CD14-positive monocyte (primary cell): ENCODE measurements at regions not wholly inside any gene's neighbourhood (a gene's known extent, or its start where the extent isn't known, plus 50 kb on each side); places are given as distances from the start of the nearest gene placed in this dataset.

Experiments used
- DNase-seq, 3 donors: peaks; one replicate each; pipeline ENCODE4 v3.0.0-alpha.2; 2011 to 2022
- H2AFZ ChIP-seq: 2 replicates; pipeline ENCODE4 v1.6.0; 2012; ENCODE audit warnings: mild to moderate bottlenecking, low read depth, low read length, inconsistent platforms; ENCODE audit not compliant: insufficient read depth, poor library complexity, severe bottlenecking
- H3K27ac ChIP-seq, 2 donors: 1 replicate in 1 of 2; 2 replicates in 1 of 2; pipeline ENCODE4 v1.5.1; 2012 to 2013; ENCODE audit warnings: low read length in 2 of 2, control low read depth in 1 of 2, inconsistent platforms in 1 of 2, low read depth in 1 of 2, mild to moderate bottlenecking in 1 of 2
- H3K27me3 ChIP-seq, 2 donors: one replicate each; pipeline versions ENCODE4 v1.6.0 to v1.6.1; 2011 to 2013; ENCODE audit warnings: low read length in 2 of 2; ENCODE audit not compliant: control insufficient read depth in 2 of 2, insufficient read depth in 2 of 2
- H3K36me3 ChIP-seq, 2 donors: replicated peaks in 1 of 2; 1 replicate in 1 of 2; 2 replicates in 1 of 2; pipeline versions ENCODE4 v1.5.1 to v1.6.1; 2012 to 2013; ENCODE audit warnings: low read length in 2 of 2, control low read depth in 1 of 2, inconsistent platforms in 1 of 2, mild to moderate bottlenecking in 1 of 2; ENCODE audit not compliant: insufficient read depth in 2 of 2, control insufficient read depth in 1 of 2
- H3K4me1 ChIP-seq, 2 donors: 1 replicate in 1 of 2; 2 replicates in 1 of 2; pipeline versions ENCODE4 v1.5.1 to v1.6.1; 2012 to 2013; ENCODE audit warnings: low read length in 2 of 2, control low read depth in 1 of 2, inconsistent platforms in 1 of 2, mild to moderate bottlenecking in 1 of 2, moderate library complexity in 1 of 2; ENCODE audit not compliant: insufficient read depth in 2 of 2, control insufficient read depth in 1 of 2
- H3K4me2 ChIP-seq: replicated peaks from 2 replicates; pipeline ENCODE3; 2012; ENCODE audit warnings: low read length, moderate library complexity, mild to moderate bottlenecking; ENCODE audit not compliant: poor library complexity, severe bottlenecking; ENCODE audit errors: extremely low read depth
- H3K4me3 ChIP-seq, 3 experiments: fragments of 200-600 bp in 1 of 3; sonication (generic) in 1 of 3; replicated peaks in 1 of 3; 1 replicate in 2 of 3; 2 replicates in 1 of 3; pipeline ENCODE4 v1.5.1; 2011 to 2013; ENCODE audit warnings: low read length in 3 of 3, mild to moderate bottlenecking in 3 of 3, control low read depth in 2 of 3, low read depth in 2 of 3, inconsistent platforms in 1 of 3, moderate library complexity in 1 of 3
- H3K79me2 ChIP-seq: 2 replicates; pipeline ENCODE4 v1.6.0; 2012; ENCODE audit warnings: mild to moderate bottlenecking, control low read depth, inconsistent platforms, low read length, moderate library complexity; ENCODE audit not compliant: insufficient read depth
- H3K9ac ChIP-seq: 2 replicates; pipeline ENCODE4 v1.6.0; 2017; ENCODE audit warnings: low read length, mild to moderate bottlenecking; ENCODE audit not compliant: insufficient read depth, poor library complexity, severe bottlenecking
- H3K9me3 ChIP-seq, 2 donors: replicated peaks in 1 of 2; 1 replicate in 1 of 2; 2 replicates in 1 of 2; pipeline versions ENCODE4 v1.5.1 to v1.6.1; 2012 to 2013; ENCODE audit warnings: low read length in 2 of 2, control low read depth in 1 of 2; ENCODE audit not compliant: control insufficient read depth in 1 of 2, insufficient read depth in 1 of 2
- H4K20me1 ChIP-seq: 2 replicates; pipeline ENCODE4 v1.6.0; 2012; ENCODE audit warnings: mild to moderate bottlenecking, low read length, control low read depth, moderate library complexity; ENCODE audit not compliant: insufficient read depth
- H3K27ac Mint-ChIP-seq, 7 donors: one replicate each; pipeline ENCODE4 v1.8.0; 2020; ENCODE audit warnings: mild to moderate bottlenecking in 7 of 7, mixed read lengths in 7 of 7, moderate library complexity in 6 of 7, inconsistent platforms in 2 of 7
- H3K27me3 Mint-ChIP-seq, 3 donors: one replicate each; pipeline ENCODE4 v1.8.0; 2021 to 2022; ENCODE audit warnings: low read depth in 3 of 3, mild to moderate bottlenecking in 3 of 3, mixed read lengths in 3 of 3, moderate library complexity in 3 of 3, inconsistent platforms in 1 of 3
- H3K36me3 Mint-ChIP-seq, 2 donors: one replicate each; pipeline ENCODE4 v1.8.0; 2020; ENCODE audit warnings: mixed read lengths in 2 of 2, inconsistent platforms in 1 of 2, mild to moderate bottlenecking in 1 of 2
- H3K4me1 Mint-ChIP-seq: one replicate; pipeline ENCODE4 v1.8.0; 2020; ENCODE audit warnings: mild to moderate bottlenecking, mixed read lengths
- H3K4me3 Mint-ChIP-seq, 2 donors: one replicate each; pipeline ENCODE4 v1.8.0; 2020; ENCODE audit warnings: mild to moderate bottlenecking in 2 of 2, mixed read lengths in 2 of 2, moderate library complexity in 1 of 2
- H3K9me3 Mint-ChIP-seq, 7 donors: one replicate each; pipeline ENCODE4 v1.8.0; 2020 to 2022; ENCODE audit warnings: mixed read lengths in 7 of 7, mild to moderate bottlenecking in 6 of 7, moderate library complexity in 6 of 7, inconsistent platforms in 2 of 7
- CTCF ChIP-seq: fragments of 200-600 bp; IDR thresholded peaks from one replicate; pipeline ENCODE4 v1.8.0; 2022; ENCODE audit warnings: antibody characterized with exemption, mild to moderate bottlenecking
- WGBS: methylation state at CpG from one replicate; pipeline ENCODE4 v1.1.5; 2013; ENCODE audit warnings: missing lambda C conversion rate; ENCODE audit not compliant: insufficient coverage; 5-methylcytosine and 5-hydroxymethylcytosine counted together
- intact Hi-C, 2 donors: fragments of 100-400 bp; cut with micrococcal nuclease; formaldehyde crosslinking; loops; one replicate each; pipeline versions ENCODE4 v1.15.0 to v1.15.1; 2023

- no peaks in the 10 kb centered on the region for H3K4me1 Mint-ChIP-seq
- no peaks in the 10 kb centered on the region for H3K36me3 Mint-ChIP-seq
- WGBS, result no CpG with 5 or more reads among the region's 6 CpGs
- H3K4me2 ChIP-seq, result no peak overlapping the region
- TF ChIP-seq CTCF, result no peak
- H3K9me3 Mint-ChIP-seq, result peaks cover 0 to 17% (median 2%) of the 10 kb centered on the region in 7 donors
- no peaks in the 10 kb centered on the region for H4K20me1 ChIP-seq
- H3K4me3 ChIP-seq, result no peak overlapping the region
- no peak overlapping the region for H2AFZ ChIP-seq
- H3K27me3 ChIP-seq, result no peaks in the 10 kb centered on the region
- no peak overlapping the region for H3K4me3 Mint-ChIP-seq
- no peak overlapping the region for H3K27ac Mint-ChIP-seq
- peaks cover 0 to 2% (median 0%) of the 10 kb centered on the region in 3 donors for H3K27me3 Mint-ChIP-seq
- no peaks in the 10 kb centered on the region for H3K36me3 ChIP-seq
- H3K4me1 ChIP-seq, result no peaks in the 10 kb centered on the region
- H3K9ac ChIP-seq, result no peak overlapping the region
- DNase-seq, result no peak
- intact Hi-C loops, result no loop called here
- peaks cover 0 to 3% of the 10 kb centered on the region in 2 donors for H3K9me3 ChIP-seq
- no peak overlapping the region for H3K27ac ChIP-seq
- H3K79me2 ChIP-seq, result no peaks in the 10 kb centered on the region
Measured at GRCh38 chr2:53575721-53576124, 191.9 kb upstream of the CHAC2 start.

- H3K27ac Mint-ChIP-seq, result no peak overlapping the region
- no peak overlapping the region for H3K9ac ChIP-seq
- no CpG with 5 or more reads among the region's 1 CpG for WGBS
- H2AFZ ChIP-seq, result no peak overlapping the region
- no peak overlapping the region for H3K4me3 ChIP-seq
- H3K4me2 ChIP-seq, result no peak overlapping the region
- H3K27me3 Mint-ChIP-seq, result peaks cover 0 to 2% (median 0%) of the 10 kb centered on the region in 3 donors
- H4K20me1 ChIP-seq, result no peaks in the 10 kb centered on the region
- peaks cover 0 to 14% (median 0%) of the 10 kb centered on the region in 7 donors for H3K9me3 Mint-ChIP-seq
- H3K27ac ChIP-seq, result no peak overlapping the region
- no peak for DNase-seq
- H3K27me3 ChIP-seq, result no peaks in the 10 kb centered on the region
- H3K4me1 Mint-ChIP-seq, result no peaks in the 10 kb centered on the region
- no peak for TF ChIP-seq CTCF
- intact Hi-C loops, result no loop called here
- H3K4me1 ChIP-seq, result no peaks in the 10 kb centered on the region
- no peaks in the 10 kb centered on the region for H3K36me3 ChIP-seq
- H3K79me2 ChIP-seq, result no peaks in the 10 kb centered on the region
- H3K9me3 ChIP-seq, result no peaks in the 10 kb centered on the region
- H3K36me3 Mint-ChIP-seq, result no peaks in the 10 kb centered on the region
- H3K4me3 Mint-ChIP-seq, result no peak overlapping the region
Measured at GRCh38 chr2:53572696-53573095, 194.9 kb upstream of the CHAC2 start.
